ENCODE measurements at regions not wholly inside any gene's neighbourhood (a gene's known extent, or its start where the extent isn't known, plus 50 kb on each side); places are given as distances from the start of the nearest gene placed in this dataset.

GRCh38 chr20:33916768-33917167 lies 76.9 kb upstream of the RALY start:
- TF ChIP-seq CTCF (IDR thresholded peaks at IDR 0.05) (no peak), POLR2A (IDR thresholded peaks at IDR 0.05; ENCODE audit: low read depth) (no peak), POLR2AphosphoS5 (IDR thresholded peaks at IDR 0.05) (no peak)
